ENCODE measurements at regions not wholly inside any gene's neighbourhood (a gene's known extent, or its start where the extent isn't known, plus 50 kb on each side); places are given as distances from the start of the nearest gene placed in this dataset.

DNA sequence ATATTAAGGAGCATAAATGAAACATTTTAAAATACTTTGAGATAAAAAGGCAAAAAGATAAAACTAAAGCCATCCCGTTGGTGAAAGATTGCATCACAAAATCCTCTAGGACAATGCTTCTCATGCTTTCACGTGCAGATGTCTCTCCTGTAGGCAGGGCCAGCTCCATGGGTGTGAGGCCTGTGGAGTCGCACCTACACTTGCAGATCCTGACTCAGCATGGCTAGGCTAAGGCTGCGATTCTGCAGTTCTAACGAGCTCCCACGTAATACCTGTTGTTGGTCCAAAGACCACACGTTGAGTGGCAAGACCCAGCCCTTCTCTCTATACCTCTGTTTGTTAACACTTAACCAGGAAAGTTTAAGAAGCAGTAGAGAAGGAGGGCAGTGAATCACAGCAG, 62.1 kb upstream of the CAPRIN1 start:
- TF ChIP-seq TAF1 (IDR thresholded peaks at IDR 0.05; ENCODE audit: borderline replicate concordance, insufficient read depth, low read length) (no peak), POLR2AphosphoS5 (IDR thresholded peaks at IDR 0.05; ENCODE audit: low read depth, low read length) (no peak), SIN3A (IDR thresholded peaks at IDR 0.05; ENCODE audit: borderline replicate concordance, insufficient read depth, low read length) (no peak)
- TF ChIP-seq, protein P1, sequence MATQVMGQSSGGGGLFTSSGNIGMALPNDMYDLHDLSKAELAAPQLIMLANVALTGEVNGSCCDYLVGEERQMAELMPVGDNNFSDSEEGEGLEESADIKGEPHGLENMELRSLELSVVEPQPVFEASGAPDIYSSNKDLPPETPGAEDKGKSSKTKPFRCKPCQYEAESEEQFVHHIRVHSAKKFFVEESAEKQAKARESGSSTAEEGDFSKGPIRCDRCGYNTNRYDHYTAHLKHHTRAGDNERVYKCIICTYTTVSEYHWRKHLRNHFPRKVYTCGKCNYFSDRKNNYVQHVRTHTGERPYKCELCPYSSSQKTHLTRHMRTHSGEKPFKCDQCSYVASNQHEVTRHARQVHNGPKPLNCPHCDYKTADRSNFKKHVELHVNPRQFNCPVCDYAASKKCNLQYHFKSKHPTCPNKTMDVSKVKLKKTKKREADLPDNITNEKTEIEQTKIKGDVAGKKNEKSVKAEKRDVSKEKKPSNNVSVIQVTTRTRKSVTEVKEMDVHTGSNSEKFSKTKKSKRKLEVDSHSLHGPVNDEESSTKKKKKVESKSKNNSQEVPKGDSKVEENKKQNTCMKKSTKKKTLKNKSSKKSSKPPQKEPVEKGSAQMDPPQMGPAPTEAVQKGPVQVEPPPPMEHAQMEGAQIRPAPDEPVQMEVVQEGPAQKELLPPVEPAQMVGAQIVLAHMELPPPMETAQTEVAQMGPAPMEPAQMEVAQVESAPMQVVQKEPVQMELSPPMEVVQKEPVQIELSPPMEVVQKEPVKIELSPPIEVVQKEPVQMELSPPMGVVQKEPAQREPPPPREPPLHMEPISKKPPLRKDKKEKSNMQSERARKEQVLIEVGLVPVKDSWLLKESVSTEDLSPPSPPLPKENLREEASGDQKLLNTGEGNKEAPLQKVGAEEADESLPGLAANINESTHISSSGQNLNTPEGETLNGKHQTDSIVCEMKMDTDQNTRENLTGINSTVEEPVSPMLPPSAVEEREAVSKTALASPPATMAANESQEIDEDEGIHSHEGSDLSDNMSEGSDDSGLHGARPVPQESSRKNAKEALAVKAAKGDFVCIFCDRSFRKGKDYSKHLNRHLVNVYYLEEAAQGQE (IDR thresholded peaks at IDR 0.05; ENCODE audit: insufficient read depth in 1 of 2, low read depth in 2 of 2, low read length in 2 of 2) = no peak

All from PFSK-1 (cell line).